GM18507 (cell line): ENCODE measurements at regions not wholly inside any gene's neighbourhood (a gene's known extent, or its start where the extent isn't known, plus 50 kb on each side); places are given as distances from the start of the nearest gene placed in this dataset.

Experiments
- DNase-seq: peaks from one replicate; pipeline ENCODE4 v3.0.0; 2011; ENCODE audit warnings: low read depth; ENCODE audit not compliant: insufficient read length; ENCODE audit errors: extremely low spot score
- FAIRE-seq: peaks from 2 replicates; lab custom pipeline; 2011; peaks lifted over from hg19 to GRCh38; lab: Jason Lieb, UNC

DNA sequence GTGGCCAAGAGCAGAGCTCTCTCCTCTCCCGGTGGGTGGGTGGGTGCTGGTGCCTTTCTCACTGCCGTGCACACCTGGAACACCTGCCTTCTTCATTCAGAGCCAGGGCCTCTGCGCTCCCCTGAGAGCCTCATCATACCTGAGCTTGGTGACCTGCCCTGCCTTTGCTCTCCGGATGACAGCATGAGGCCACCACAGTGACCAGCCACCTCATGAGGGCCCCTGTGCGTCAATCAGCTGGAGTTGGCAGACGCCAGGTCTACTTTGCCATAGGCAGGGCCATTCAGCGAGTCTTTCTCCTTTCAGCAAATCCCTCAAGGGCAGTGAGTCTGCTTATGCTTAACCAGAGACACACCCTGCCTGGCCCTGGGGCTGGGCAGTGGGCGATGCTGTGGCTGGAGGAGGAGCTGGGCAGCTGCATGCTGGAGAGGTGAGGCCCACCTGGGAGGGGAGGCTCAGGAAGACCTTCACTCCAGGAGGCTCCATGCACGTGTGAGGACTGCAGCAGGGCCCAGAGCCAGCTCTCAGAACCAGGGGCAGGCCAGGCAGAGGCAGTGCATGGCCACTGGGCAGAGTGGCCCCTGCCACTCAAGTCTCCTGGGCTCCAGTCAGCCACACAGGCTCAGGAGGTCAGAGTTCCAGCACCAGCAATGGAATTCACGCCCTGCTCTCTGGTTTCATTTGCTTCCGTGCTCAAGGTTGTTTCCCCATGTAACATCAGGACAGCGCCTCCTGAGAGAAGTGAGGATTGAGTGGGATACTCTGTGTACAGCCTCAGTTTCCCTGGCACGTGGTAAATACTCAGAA, 417.5 kb upstream of the MYT1L start:
- FAIRE-seq = no peak
- no peak for DNase-seq

DNA sequence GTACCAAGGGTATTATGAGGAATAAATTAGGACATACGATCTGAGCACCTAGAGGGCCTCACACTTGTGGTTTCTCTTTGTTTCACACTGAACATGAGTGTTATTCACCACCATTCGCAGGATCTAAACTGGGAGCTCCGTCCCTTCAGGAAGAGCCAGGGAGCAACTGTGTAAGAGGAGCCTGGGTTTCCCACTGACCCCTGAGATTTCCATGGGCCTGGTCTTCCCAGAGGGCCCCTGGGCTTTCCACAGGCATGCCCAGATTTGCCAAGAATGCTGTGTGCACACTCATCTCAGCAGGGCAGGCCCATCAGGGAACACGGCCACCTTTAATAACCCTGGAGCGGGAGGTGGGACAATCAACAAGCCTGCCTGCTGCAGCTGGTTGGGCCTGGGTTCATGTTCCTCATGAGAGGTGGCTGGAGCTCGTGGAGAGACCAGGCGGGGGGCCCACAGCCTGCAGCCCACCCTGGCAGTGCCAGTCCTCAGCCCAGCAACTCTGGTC, 416.8 kb upstream of the MYT1L start:
- no peak for DNase-seq
- FAIRE-seq = no peak

DNA sequence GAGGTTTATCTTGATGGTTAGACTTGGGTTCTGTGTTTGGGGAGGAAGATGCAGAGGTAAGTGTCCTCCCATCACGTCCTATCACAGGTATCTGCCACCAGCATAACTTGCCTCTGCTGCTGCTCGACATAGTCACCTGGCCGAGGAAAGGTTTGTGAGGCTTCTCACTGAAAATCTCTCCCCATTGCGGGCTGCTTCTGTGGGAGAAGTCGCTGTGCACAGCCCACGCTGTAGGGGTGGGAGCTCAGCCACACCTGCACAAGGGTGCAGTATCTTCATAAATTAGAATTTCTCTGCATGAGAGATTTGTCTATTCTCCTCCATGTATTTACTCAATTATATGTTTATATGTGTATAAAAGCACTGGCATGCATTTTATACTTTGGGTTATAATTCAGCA, 415.7 kb upstream of the MYT1L start:
- FAIRE-seq (no peak), DNase-seq (no peak)

DNA sequence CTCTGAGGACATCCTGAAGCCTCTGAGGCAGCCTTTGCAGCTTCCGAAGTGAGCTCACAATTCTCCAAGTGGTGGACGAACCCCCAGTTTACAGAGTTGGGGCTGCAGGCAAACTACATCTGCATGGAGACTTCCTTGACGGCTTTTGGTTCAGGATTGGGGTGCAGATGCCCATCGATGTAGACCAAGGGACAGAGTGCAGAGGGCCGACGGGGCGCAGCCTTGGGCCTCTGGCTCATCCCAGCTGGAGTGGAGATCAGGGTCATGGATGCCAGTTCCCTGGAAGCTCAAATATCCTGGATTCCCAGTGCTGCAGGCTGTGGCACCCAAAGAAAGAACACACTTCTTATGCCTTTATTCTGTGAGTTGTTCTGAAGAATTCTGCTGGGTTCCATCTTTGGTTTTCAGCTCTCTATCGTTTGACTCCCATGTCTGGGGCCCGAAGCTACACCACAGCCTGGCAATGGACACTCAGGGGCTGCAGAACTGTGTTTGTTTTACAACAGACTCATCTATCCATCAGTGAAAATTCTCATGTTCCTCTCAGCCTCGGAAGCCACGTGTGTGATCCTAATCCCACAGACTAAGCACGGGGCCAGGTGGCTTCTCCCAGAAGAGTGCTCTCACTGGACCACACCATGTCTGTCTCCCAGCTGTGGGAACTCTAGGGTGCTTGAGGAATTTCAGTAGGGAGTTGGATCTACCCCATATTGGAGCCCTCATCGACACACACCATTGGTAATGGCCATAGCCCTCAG, 414.1 kb upstream of the MYT1L start:
- FAIRE-seq (no peak), DNase-seq (no peak)

DNA sequence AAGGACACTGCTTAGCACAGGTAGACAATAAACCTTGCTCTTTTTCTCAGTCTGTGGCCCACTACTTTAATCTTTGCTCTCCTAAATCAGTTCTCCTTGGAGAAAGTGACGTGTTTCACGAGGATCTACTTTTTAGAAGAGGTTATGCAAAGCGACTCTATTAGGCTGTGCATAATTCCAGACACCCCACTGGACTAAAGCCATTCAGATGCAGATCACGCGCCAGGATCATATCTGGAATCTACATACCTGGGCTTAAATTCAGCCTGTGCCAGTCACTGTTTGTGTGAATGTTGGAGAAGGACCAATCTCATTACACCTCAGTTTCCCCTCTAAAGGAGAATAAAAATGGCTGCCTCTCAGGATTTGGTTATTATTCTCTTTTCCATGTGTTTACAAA, 413.0 kb upstream of the MYT1L start:
- FAIRE-seq = no peak
- DNase-seq = no peak

DNA sequence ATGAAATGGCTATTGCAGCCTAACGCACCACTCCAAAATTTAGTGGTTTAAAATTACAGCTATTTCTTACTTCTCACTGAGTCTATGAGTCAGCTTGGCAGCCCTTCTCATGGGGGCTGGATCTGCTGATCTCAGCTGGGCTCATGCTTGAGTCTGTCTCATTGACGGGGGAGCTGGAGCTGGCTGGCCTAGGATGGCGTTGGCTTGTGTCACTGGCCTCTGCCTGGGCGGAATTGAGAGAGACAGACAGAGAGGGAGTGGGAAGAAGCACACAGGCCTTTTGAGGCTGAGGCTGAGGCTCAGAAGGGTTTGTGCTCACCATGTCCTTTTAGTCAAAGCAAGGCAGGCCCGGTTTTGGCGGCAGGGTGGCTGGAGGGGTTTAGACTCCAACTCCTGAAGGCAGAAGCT, 412.1 kb upstream of the MYT1L start:
- FAIRE-seq (no peak), DNase-seq (no peak)

DNA sequence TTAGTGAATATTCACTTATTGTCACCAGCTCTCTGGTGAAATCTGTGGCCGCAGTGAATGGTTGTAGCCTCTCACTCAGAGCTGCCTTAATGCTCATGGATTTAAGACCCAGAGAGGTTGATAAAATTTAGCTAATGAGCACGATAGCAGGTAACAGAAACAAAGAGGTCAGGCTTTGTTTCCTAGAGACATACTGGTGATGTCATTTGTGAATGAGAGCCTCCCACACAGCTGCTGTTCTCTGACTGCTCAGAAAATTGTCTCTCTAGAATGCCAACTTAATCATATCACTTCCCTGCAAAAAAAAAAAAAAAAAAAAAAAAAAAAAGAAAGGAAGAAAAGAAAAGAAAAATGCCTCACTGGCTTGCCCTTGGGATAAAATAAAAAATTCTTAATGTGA, 411.7 kb upstream of the MYT1L start:
- no peak for DNase-seq
- FAIRE-seq = no peak

DNA sequence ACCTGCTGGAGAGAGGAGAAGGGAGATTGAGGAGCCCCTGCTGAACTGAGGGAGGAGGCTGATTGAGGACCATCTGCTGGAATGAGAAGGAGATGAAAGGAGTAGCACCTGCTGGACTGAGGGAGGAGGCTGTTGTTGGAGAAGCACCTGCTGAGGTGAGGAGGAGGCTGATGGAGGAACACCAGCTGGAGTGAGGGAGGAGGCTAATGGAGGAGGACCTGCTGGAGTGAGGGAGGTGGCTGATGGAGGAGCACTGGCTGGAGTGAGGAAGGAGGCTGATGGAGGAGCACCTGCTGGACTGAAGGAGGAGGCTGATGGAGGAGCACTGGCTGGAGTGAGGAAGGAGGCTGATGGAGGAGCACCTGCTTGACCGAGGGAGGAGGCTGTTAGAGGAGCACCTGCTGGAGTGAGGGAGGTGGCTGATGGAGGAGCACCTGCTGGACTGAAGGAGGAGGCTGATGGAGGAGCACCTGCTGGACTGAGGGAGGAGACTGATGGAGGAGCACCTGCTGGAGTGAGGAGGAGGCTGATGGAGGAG, 409.2 kb upstream of the MYT1L start:
- DNase-seq = no peak
- no peak for FAIRE-seq

DNA sequence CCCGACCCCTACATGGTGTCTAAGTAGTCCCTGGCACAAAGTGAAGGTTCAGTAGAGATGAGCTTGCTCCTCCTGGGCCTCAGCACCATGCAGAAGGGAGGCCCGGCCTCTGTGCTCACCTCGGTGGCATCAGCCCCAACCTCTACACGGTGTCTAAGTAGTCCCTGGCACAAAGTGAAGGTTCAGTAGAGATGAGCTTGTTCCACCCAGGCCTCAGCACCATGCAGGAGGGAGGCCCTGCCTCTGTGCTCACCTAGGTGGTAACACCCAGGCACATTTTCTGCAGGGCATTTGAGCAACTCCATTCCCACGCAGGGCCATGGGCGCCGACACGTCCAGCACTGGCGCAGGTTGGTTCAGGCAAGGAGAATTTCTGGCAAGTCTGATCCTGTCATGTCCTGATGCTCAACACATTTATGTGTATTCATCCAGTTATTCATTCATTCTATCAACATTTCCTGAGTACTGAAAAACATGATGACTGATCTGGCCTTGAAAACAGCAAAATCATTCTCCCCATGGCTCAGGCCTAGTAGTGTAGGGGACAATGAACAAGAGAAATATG, 408.2 kb upstream of the MYT1L start:
- no peak for FAIRE-seq
- DNase-seq = no peak

DNA sequence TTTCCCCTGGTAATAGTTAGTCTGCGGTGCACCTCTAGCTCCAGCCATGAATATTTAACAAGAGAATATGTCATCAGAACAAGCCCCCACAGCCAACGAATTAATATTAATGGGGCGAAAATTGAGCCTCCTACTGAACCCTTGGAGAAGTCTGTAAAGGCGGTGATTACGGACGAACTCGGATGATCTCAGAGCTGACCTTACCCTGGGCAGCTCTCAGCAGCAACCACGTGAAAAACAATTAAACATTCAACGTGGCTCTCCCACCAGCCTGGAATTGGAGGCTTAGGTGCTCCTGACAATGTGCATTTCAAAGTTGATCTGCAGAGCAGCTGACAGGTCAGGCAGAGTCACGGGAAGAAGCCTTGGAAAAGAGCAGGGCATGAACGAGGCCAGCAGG, 407.6 kb upstream of the MYT1L start:
- FAIRE-seq = no peak
- no peak for DNase-seq

DNA sequence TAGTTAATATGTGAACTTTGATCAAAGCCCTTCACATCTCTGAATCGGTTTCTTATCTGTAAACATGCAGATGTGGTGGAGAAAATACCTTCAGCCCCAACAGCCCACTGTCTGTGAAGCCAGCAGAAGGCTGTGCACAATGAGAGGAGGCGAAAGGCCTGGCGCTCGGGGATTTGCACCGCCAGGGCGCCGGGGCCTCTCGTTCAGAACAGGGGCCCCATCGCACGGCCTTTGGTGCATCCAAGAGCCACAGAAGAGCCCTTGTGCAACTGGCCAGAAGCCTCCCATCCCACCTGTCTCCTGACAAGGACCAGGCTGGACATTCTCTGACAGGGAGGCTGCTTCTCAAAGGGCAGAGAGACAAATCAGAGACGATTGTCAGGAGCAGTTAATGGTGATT, 407.2 kb upstream of the MYT1L start:
- no peak for DNase-seq
- FAIRE-seq = no peak

DNA sequence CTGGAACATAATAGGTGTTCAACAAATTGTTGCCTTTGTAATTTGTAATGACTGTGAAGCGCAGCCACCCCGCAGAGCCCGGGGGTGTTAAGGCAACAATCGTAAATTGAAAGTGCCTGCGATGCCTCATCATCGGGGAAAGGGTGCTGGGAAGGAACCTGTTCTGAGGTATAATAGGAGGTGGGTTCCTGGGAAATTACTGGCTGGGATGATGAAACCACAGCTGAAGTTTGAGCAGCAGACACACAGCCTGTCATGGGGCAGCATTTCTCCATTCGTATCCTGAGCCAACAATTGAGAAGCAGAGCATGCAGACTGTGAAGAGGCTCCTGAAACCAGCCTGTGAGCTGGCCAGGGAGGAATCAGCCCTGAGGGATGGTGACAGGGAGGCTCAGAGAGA, 404.0 kb upstream of the MYT1L start:
- DNase-seq (no peak), FAIRE-seq (no peak)

DNA sequence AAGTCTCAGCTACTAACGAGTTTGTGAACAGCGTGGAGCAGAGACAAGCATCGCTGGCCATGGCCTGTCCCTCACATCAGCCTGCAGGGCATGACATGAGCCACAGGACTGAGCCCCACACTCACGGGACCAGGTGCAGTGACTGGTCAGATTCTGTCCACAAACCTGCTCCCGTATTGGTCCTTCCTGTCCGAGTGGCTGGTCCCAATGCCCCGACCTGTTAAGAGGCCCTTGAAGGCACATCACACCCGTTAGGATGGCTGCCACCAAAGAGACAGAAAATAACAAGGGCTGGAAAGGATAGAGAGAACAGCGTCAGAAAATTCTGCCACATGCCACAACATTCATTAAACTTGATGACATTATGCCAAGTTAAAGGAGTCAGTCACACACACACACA, 403.2 kb upstream of the MYT1L start:
- FAIRE-seq (no peak), DNase-seq (no peak)

DNA sequence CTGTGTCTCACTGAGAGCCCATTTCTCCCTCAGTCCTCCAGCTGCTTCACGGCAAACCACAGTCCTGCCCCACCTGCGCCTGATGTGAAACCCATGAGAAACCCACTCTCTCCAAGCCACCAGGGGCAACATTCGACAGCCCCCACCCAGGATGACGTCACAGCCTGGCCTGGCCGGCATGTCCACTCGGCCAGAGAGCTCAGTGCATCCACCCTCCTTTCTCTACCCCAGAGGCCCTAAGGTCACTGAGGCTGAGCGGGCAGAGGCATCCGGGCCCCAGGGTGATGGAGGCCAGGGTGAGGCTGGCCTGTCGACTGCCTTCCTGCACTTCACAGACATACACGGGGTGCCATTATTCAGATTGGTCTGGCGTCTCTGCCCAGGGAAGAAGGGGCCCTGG, 402.7 kb upstream of the MYT1L start:
- no peak for FAIRE-seq

DNA sequence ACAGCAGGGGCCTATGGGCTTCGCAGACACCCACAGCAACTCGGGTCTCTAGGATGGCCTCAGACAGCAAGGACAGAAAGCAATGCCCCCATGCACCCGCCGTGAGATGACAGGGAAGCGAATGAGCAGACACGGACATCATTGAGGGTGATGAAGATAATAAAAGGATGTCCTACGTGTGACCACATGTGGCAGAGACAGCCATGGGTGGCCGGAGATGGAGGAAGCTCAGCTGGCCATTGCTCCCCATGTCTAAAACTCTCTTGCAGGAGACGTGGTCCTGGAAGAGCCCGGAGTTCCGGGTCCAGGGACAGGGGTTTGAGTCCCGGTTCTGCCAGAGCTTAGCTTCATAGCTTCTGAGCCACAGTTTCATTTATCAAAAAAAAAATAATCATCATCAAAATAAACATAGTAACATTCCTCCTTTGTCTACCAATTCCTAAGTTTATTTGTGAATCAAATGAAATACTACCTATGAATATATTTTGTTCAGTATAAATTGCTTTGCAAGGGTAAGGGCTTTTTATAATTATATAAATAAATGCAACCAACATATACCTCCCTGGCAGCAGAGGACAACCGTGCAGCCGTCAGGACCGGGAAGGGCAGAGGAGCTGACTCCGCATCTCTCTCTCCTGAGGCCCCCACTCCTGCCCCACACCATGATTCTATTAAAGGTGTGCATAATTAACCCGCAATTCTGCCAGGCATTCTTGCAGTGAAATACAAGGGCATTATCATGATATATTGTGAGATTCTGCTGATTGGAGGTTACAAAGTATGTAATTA, 401.4 kb upstream of the MYT1L start:
- DNase-seq = no peak
- FAIRE-seq = no peak

More for the DNA sequence above, 402.7 kb upstream of the MYT1L start:
- no peak for DNase-seq

DNA sequence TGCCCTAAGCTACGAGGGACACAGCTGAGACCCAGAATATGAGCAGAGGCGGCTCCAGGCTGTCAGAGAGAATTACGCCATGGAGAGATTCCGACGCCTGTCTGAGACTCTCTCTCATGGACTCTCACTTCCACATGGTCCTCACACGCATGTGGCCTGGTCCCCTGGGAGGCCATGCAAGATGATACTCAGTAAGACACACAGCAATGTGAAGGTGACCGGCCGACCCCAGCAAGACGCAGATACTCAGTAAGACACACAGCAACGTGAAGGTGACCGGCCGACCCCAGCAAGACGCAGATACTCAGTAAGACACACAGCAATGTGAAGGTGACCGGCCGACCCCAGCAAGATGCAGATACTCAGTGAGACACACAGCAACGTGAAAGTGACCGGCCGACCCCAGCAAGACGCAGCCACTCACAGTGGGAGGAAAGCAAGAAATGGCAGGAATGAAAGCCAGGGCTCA, 400.8 kb upstream of the MYT1L start:
- DNase-seq (no peak), FAIRE-seq (no peak)

DNA sequence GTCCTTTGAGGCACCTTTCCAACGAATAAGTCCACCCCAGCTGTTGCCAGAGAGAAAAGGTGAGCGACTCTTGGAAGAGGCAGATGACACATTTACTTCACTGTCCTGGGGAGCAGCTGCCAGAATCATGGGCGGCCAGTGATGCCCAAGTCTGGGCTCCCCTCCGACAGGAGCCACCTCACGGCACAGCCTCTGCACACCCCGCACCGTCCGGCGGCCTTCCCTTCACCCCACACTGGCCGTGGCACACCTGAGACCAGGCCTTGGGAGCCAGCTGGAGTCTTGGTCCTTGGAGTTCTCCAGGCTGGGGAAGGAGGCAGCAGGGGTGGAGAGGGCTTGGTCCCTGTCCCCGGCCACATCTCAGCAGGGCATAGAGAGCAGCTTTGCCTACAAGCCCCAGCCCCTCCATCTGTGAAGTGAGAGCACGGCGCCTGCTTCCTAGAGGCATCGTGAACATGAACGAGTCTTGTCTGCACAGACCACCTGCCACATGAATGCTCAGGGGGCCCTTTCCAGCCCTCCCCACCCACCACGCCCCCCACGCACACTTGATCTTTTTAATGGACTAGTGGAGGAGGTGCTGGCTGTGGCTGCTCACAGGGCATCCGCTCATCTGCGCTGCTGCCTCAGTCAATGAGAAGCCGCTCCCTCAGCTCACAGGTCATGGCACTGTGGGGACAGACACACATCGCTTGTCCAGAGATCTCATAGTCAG, 400.2 kb upstream of the MYT1L start:
- DNase-seq = no peak
- no peak for FAIRE-seq

DNA sequence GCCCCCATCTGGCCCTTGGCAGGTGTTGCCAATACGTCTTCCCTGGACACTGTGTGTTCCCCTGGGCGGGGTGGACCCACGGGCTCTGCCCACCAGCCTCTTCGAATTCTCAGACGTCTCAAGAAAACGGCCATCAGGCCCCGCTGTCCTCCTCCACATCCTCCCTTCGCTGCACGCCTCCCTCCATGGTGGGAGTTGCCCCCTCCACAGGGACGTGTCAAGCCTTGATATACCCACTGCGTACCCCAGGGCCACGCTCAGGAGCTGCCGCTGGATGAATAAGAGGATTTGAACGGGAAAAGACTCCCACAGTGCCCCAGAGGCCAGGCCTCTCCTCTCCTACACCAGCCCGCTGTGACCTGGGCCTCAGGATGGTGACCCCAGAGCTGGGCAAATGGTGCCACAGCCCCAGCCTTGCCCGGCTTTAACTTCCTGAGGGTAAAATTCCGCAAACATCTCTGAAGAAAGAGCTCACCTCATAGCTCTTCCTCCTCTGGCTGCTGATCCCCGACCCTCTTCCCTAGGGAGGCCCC, 399.3 kb upstream of the MYT1L start:
- FAIRE-seq = no peak
- no peak for DNase-seq

DNA sequence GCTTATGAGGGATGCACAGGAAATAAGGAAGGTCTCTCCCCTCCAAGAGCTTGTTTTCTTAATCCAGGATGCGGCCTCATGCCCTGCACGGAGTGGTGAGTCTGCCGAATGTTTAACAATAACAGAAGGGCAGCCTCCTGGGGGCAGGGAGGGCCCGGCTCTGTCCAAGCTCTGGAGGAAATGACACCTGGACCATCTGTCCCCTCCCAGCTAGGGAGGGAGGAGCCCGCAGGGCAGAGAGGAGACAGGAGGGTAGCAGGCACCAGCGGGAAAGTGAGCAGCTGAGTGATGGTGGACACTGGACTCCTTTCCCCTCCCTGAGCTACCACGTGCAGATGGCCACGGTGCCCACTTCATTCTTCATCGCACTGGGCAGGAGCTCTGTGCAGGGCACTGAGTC, 398.2 kb upstream of the MYT1L start:
- FAIRE-seq (no peak), DNase-seq (no peak)
